K562 (cell line): ENCODE measurements at regions not wholly inside any gene's neighbourhood (a gene's known extent, or its start where the extent isn't known, plus 50 kb on each side); places are given as distances from the start of the nearest gene placed in this dataset.

ENCODE experiments used
- ATAC-seq: fragments of 200-7000 bp; cut with Tn5 transposase; 3 replicates; pipeline ENCODE4 v1.9.1; 2020; ENCODE audit warnings: moderate library complexity
- BruUV-seq: library from RNA; stranded (reverse); fragments of 400-500 nt; replicated peaks from 2 replicates; lab custom pipeline; 2021; lab: Mats Ljungman, UMichigan
- CTCF ChIA-PET: fragments of 300-600 bp; formaldehyde crosslinking; extraction: SDS; loops from one replicate; lab custom pipeline; 2021; ENCODE audit warnings: low intra/inter-chr PET ratio; lab: Yijun Ruan, JAX
- POLR2A ChIA-PET: fragments of 300-600, 350-650 bp; sonication (Branson Sonifier 250); formaldehyde crosslinking; extraction: SDS; loops from one replicate; lab custom pipeline; 2021; ENCODE audit warnings: antibody characterized with exemption, inconsistent platforms; lab: Yijun Ruan, JAX
- DNase-seq, 4 experiments: peaks; one replicate each; pipeline versions ENCODE4 v3.0.0 to v3.0.0-alpha.2; 2011 to 2018; ENCODE audit warnings: low spot score in 3 of 4, mixed read lengths in 3 of 4; ENCODE audit errors: extremely low read depth in 1 of 4
- FAIRE-seq: peaks from 2 replicates; lab custom pipeline; 2011; peaks lifted over from hg19 to GRCh38; lab: Jason Lieb, UNC
- H2AFZ ChIP-seq: 2 replicates; pipeline ENCODE4 v1.6.0; 2011; ENCODE audit warnings: low read depth, low read length, control low read depth, inconsistent platforms
- H3K27ac ChIP-seq: fragments of 200-600 bp; 3 replicates; pipeline ENCODE4 v1.8.0; 2011; ENCODE audit warnings: low read depth, mild to moderate bottlenecking, control low read depth, inconsistent platforms, low read length, moderate library complexity, mixed read lengths; ENCODE audit errors: extremely low read depth
- H3K27me3 ChIP-seq, 2 experiments: fragments of 300-600 bp in 1 of 2; 2 replicates in 1 of 2; 3 replicates in 1 of 2; pipeline versions ENCODE4 v1.6.0 to v1.8.0; 2011; ENCODE audit warnings: inconsistent platforms in 2 of 2, low read length in 2 of 2, mild to moderate bottlenecking in 1 of 2, mixed read lengths in 1 of 2, moderate library complexity in 1 of 2; ENCODE audit not compliant: control insufficient read depth in 2 of 2, insufficient read depth in 2 of 2
- H3K36me3 ChIP-seq: fragments of 300-600 bp; 3 replicates; pipeline ENCODE4 v1.8.0; 2011; ENCODE audit warnings: mild to moderate bottlenecking, low read length, inconsistent platforms; ENCODE audit not compliant: control insufficient read depth, insufficient read depth
- H3K4me1 ChIP-seq, 2 experiments: fragments of 200-600 bp in 1 of 2; replicated peaks in 1 of 2; 2 replicates in 1 of 2; 3 replicates in 1 of 2; pipeline versions ENCODE4 v1.5.1 to v1.8.0; 2011; ENCODE audit warnings: inconsistent platforms in 2 of 2, low read length in 2 of 2, mild to moderate bottlenecking in 1 of 2, mixed read lengths in 1 of 2, moderate library complexity in 1 of 2; ENCODE audit not compliant: control insufficient read depth in 2 of 2, insufficient read depth in 2 of 2
- H3K4me2 ChIP-seq: 2 replicates; pipeline ENCODE4 v1.6.1; 2011; ENCODE audit warnings: low read length, control low read depth, inconsistent platforms, mixed read lengths; ENCODE audit not compliant: insufficient read depth
- H3K4me3 ChIP-seq: fragments of 200-600 bp; sonication (generic), shearing (Covaris generic); 2 replicates; pipeline ENCODE4 v1.5.1; 2016; ENCODE audit warnings: control low read depth, inconsistent platforms
- H3K79me2 ChIP-seq: fragments of 200-600 bp; 3 replicates; pipeline ENCODE4 v1.8.0; 2011; ENCODE audit warnings: low read length, inconsistent platforms; ENCODE audit not compliant: control insufficient read depth, insufficient read depth
- H3K9ac ChIP-seq, 2 experiments: 2 replicates each; pipeline versions ENCODE4 v1.6.0 to v1.6.1; 2011; ENCODE audit warnings: low read depth in 2 of 2, low read length in 2 of 2, control low read depth in 1 of 2, inconsistent platforms in 1 of 2, mild to moderate bottlenecking in 1 of 2, mixed read lengths in 1 of 2; ENCODE audit not compliant: insufficient read depth in 1 of 2
- H3K9me1 ChIP-seq: one replicate; pipeline ENCODE4 v1.6.0; 2011; ENCODE audit warnings: inconsistent platforms, mild to moderate bottlenecking, low read length, moderate library complexity; ENCODE audit not compliant: control insufficient read depth, insufficient read depth
- H3K9me3 ChIP-seq: replicated peaks from 2 replicates; pipeline ENCODE4 v1.5.1; 2011; ENCODE audit warnings: low read depth, low read length, inconsistent platforms; ENCODE audit not compliant: control insufficient read depth, insufficient read depth
- H4K20me1 ChIP-seq: replicated peaks from 2 replicates; pipeline ENCODE4 v1.6.1; 2011; ENCODE audit warnings: low read length, inconsistent platforms, mixed read lengths; ENCODE audit not compliant: control insufficient read depth, insufficient read depth
- DLX4 ChIP-seq: fragments of 250-450 bp; sonication (Bioruptor Pico); IDR thresholded peaks from 2 replicates; pipeline ENCODE4 v1.6.1; 2021; ENCODE audit warnings: mild to moderate bottlenecking
- E2F4 ChIP-seq: sonication (generic); formaldehyde crosslinking; IDR thresholded peaks from 2 replicates; pipeline ENCODE4 v1.8.0; 2022; ENCODE audit warnings: mild to moderate bottlenecking, low read depth, missing genetic modification reagents
- ELF4 ChIP-seq: fragments of 450-650 bp; formaldehyde crosslinking; IDR thresholded peaks from 2 replicates; pipeline ENCODE4 v1.4.0; 2022; ENCODE audit warnings: missing genetic modification characterization
- FOXJ3 ChIP-seq: sonication (generic); formaldehyde crosslinking; IDR thresholded peaks from 2 replicates; pipeline ENCODE4 v1.4.0; 2020; ENCODE audit warnings: mild to moderate bottlenecking, missing genetic modification reagents
- GABPA ChIP-seq: fragments of 200-800 bp; sonication (Bioruptor generic); conservative IDR thresholded peaks from 2 replicates; pipeline ENCODE4 v1.6.1; 2016; ENCODE audit warnings: low read depth, missing genetic modification characterization, missing compliant biosample characterization
- HIVEP1 ChIP-seq: fragments of 250-450 bp; sonication (Bioruptor Pico); IDR thresholded peaks from 2 replicates; pipeline ENCODE4 v1.4.0; 2020; ENCODE audit warnings: mild to moderate bottlenecking
- JUN ChIP-seq, 2 experiments: sonication (generic) in 1 of 2; formaldehyde crosslinking in 1 of 2; IDR thresholded peaks; 2 replicates each; pipeline versions ENCODE4 v1.6.1 to v1.8.0; 2012 to 2022; ENCODE audit warnings: borderline replicate concordance in 2 of 2, mild to moderate bottlenecking in 2 of 2, improper control_type of control experiment in 1 of 2, low read depth in 1 of 2, low read length in 1 of 2, missing genetic modification reagents in 1 of 2
- LARP7 ChIP-seq: fragments of 450-650 bp; IDR thresholded peaks from 2 replicates; pipeline ENCODE4 v1.6.1; 2016
- PHB2 ChIP-seq: fragments of 450-650 bp; IDR thresholded peaks from 2 replicates; pipeline ENCODE4 v1.6.1; 2017; ENCODE audit warnings: low read depth
- RFX5 ChIP-seq: IDR thresholded peaks from 2 replicates; pipeline ENCODE4 v1.6.1; 2011; ENCODE audit warnings: low read depth, mild to moderate bottlenecking, improper control_type of control experiment, low read length
- TRIM24 ChIP-seq, 2 experiments: fragments of 450-650 bp; IDR thresholded peaks; 2 replicates each; pipeline ENCODE4 v1.6.1; 2016
- ZBTB33 ChIP-seq: sonication (generic); formaldehyde crosslinking; IDR thresholded peaks from 2 replicates; pipeline ENCODE4 v1.8.1; 2023; ENCODE audit warnings: mild to moderate bottlenecking, missing genetic modification reagents
- ZNF134 ChIP-seq: fragments of 250-450 bp; sonication (Bioruptor Pico); conservative IDR thresholded peaks from 2 replicates; pipeline ENCODE4 v1.4.0; 2020
- ZNF347 ChIP-seq: fragments of 450-650 bp; formaldehyde crosslinking; IDR thresholded peaks from 2 replicates; pipeline ENCODE4 v1.4.0; 2020; ENCODE audit warnings: low read depth, mild to moderate bottlenecking, moderate library complexity
- ZNF57 ChIP-seq: fragments of 450-650 bp; formaldehyde crosslinking; IDR thresholded peaks from 2 replicates; pipeline ENCODE4 v1.4.0; 2020; ENCODE audit warnings: mild to moderate bottlenecking, moderate library complexity
- WGBS: fragments of 100-300 bp; shearing (Covaris generic); methylation state at CpG from one replicate; pipeline ENCODE4 v1.1.6; 2016; ENCODE audit warnings: low coverage, mixed read lengths; ENCODE audit not compliant: insufficient coverage; ENCODE audit errors: missing lambda C conversion rate; 5-methylcytosine and 5-hydroxymethylcytosine counted together
- in situ Hi-C: fragments of 300-500 bp; cut with MboI; formaldehyde crosslinking; loops from 4 replicates; pipeline ENCODE4 v1.15.0; 2018; ENCODE audit warnings: inconsistent platforms, mixed read lengths
- intact Hi-C: fragments of 100-400 bp; cut with micrococcal nuclease; formaldehyde crosslinking; loops from 2 replicates; pipeline ENCODE4 v1.14.2; 2022

DNA sequence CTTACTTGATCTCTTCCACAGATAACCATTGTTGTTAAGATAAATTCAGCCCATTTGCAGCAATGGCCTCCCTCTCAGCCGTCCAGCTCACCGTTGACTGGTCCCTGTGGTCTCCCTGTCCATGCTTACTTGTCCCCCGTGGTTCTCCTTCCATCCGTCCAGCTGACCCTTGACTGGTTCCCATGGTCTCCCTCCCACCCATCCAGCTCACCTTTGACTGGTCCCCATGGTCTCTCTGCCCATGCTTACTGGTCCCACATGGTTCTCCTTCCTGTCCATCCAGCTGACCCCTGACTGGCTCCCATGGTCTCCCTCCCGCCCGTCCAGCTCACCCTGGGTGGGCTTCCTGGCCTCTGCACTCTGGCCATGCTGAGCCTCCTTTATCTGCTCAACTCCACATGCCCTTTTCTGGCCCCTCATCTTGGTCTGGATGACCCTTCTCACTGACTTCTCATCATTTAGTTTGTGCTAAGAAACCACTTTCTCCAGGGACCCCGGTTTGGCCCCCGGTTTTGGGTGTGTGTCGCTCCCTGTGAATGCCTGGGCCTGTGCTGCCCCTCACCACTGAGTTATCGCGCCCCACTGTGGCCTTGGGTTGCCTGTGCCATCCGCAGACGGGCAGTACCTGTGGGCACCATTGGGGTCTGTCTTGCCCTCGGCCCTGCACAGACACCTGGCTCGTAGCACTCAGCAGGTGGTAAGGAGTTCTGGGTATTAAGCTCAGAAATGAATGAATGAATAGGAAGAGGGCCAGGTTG lies 146.4 kb downstream of the ERMARD start:
- TF ChIP-seq ELF4 (CRISPR knock-in tag) (no peak), ZNF134 (CRISPR knock-in tag) (no peak), GABPA (no peak), ZBTB33 (CRISPR knock-in tag) (no peak), E2F4 (no peak), ZNF57 (no peak), ZNF347 (CRISPR knock-in tag) (no peak), JUN (IDR thresholded peaks at IDR 0.05; ENCODE audit: borderline replicate concordance, low read depth, low read length) (no peak), JUN (CRISPR knock-in tag; IDR thresholded peaks at IDR 0.05; ENCODE audit: borderline replicate concordance) (no peak), TRIM24 (IDR thresholded peaks at IDR 0.05) (no peak), PHB2 (no peak), LARP7 (no peak), DLX4 (CRISPR knock-in tag) (no peak), FOXJ3 (CRISPR knock-in tag) (no peak), RFX5 (no peak), HIVEP1 (CRISPR knock-in tag) (no peak)
- no TSS peak for BruUV-seq
- in situ Hi-C loops = no loop called here

More for the DNA sequence above, 146.4 kb downstream of the ERMARD start:
- Histone ChIP-seq H3K9me1 (no peaks in the 10 kb centered on the region), H3K27me3 (peaks cover 15 to 50% of the 10 kb centered on the region in 2 experiments), H2AFZ (peak overlapping the region; percentile 91; the same call in 1 of the 2 replicates), H3K36me3 (no peaks in the 10 kb centered on the region), H3K9ac (no peak overlapping the region), H3K4me3 (no peak overlapping the region), H3K79me2 (no peaks in the 10 kb centered on the region), H3K4me2 (no peak overlapping the region), H3K27ac (no peak overlapping the region), H3K4me1 (peaks cover 0 to 13% of the 10 kb centered on the region in 2 experiments; a peak in 3 of 5 replicates), H4K20me1 (no peaks in the 10 kb centered on the region), H3K9me3 (no peaks in the 10 kb centered on the region)
- POLR2A ChIA-PET = interaction anchor here (0.7 to 1.3 kb wide), 4 partner anchors 8 to 59 kb away, joined by 3 to 4 read pairs (median 4); no protein-coding TSS in a partner anchor
- no peak for DNase-seq
- intact Hi-C loops = no loop called here
- CTCF ChIA-PET = no interaction called here
- WGBS = 17% methylated on average over 14 of the region's 15 CpGs
- ATAC-seq = no peak
- FAIRE-seq = no peak
